PC-9 (cell line): ENCODE measurements at regions not wholly inside any gene's neighbourhood (a gene's known extent, or its start where the extent isn't known, plus 50 kb on each side); places are given as distances from the start of the nearest gene placed in this dataset.

ENCODE experiments used
- CTCF ChIP-seq: fragments of 200-600 bp; sonication (generic); conservative IDR thresholded peaks from 2 replicates; pipeline ENCODE4 v1.6.1; 2017; ENCODE audit warnings: mixed run types, antibody characterized with exemption, mild to moderate bottlenecking, moderate library complexity
- EZH2 ChIP-seq: fragments of 200-600 bp; sonication (generic); IDR thresholded peaks from 2 replicates; pipeline ENCODE4 v1.8.0; 2017; ENCODE audit warnings: antibody characterized with exemption, low read depth

GRCh38 chr2:18671363-18671762 lies 82.0 kb upstream of the NT5C1B start:
- TF ChIP-seq CTCF (no peak), EZH2 (no peak)
